Keratinocyte (primary cell): ENCODE measurements at regions not wholly inside any gene's neighbourhood (a gene's known extent, or its start where the extent isn't known, plus 50 kb on each side); places are given as distances from the start of the nearest gene placed in this dataset.

Experiments used
- EZH2 ChIP-seq: IDR thresholded peaks from one replicate; pipeline ENCODE4 v1.6.1; 2012; ENCODE audit warnings: inconsistent platforms, mild to moderate bottlenecking, low read length, moderate library complexity
- TF ChIP-seq, protein P1 (sequence below), 3 experiments: IDR thresholded peaks in 1 of 3; conservative IDR thresholded peaks in 1 of 3; optimal IDR thresholded peaks in 1 of 3; 2 replicates in 2 of 3; 3 replicates in 1 of 3; pipeline versions ENCODE3 to v1.5.1; 2011; ENCODE audit warnings: low read length in 3 of 3, mild to moderate bottlenecking in 3 of 3, moderate library complexity in 2 of 3, control low read depth in 1 of 3, inconsistent platforms in 1 of 3; ENCODE audit not compliant: insufficient read depth in 2 of 3; ENCODE audit errors: extremely low read depth in 1 of 3

DNA sequence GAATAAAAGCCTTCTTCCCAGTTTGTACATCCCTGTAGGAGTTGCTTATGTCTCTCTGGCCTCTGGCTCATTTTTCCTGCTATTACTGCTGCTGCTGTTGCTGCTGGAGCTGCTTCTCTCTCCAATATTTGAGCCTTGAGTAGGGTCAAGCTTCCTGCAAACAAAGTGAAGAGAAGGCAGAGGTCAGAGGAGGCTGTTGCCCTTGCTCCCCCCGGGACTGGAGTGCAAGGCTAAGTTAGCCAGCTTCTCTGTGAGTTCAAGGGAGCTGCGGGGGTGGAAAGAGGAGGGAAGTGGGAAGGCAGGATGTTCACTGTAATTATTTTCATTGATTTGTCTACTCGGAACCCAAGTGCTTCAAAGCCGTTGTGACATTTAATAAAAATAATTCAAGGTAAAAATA lies 77.0 kb upstream of the TMEM132E start:
- TF ChIP-seq, protein P1, sequence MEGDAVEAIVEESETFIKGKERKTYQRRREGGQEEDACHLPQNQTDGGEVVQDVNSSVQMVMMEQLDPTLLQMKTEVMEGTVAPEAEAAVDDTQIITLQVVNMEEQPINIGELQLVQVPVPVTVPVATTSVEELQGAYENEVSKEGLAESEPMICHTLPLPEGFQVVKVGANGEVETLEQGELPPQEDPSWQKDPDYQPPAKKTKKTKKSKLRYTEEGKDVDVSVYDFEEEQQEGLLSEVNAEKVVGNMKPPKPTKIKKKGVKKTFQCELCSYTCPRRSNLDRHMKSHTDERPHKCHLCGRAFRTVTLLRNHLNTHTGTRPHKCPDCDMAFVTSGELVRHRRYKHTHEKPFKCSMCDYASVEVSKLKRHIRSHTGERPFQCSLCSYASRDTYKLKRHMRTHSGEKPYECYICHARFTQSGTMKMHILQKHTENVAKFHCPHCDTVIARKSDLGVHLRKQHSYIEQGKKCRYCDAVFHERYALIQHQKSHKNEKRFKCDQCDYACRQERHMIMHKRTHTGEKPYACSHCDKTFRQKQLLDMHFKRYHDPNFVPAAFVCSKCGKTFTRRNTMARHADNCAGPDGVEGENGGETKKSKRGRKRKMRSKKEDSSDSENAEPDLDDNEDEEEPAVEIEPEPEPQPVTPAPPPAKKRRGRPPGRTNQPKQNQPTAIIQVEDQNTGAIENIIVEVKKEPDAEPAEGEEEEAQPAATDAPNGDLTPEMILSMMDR (optimal IDR thresholded peaks at IDR 0.05 in 1 of 3, IDR thresholded peaks at IDR 0.05 in 1 of 3, conservative IDR thresholded peaks at IDR 0.05 in 1 of 3; ENCODE audit: extremely low read depth in 1 of 3, insufficient read depth in 2 of 3, low read length in 3 of 3), result no peak
- no peak for TF ChIP-seq EZH2
